ENCODE measurements at regions not wholly inside any gene's neighbourhood (a gene's known extent, or its start where the extent isn't known, plus 50 kb on each side); places are given as distances from the start of the nearest gene placed in this dataset.

- Mint-ChIP-seq H3K4me1 (no peaks in the 10 kb centered on the region), H3K9me3 (no peaks in the 10 kb centered on the region), H3K27ac (no peak overlapping the region), H3K36me3 (ENCODE audit: low read depth) (no peaks in the 10 kb centered on the region), H3K4me3 (no peak overlapping the region), H3K27me3 (no peaks in the 10 kb centered on the region)
- ATAC-seq (replicated peaks) = no peak
These were observed 244.8 kb downstream of the LRRN1 start for GRCh38 chr3:4043867-4044575.

- no peak for ATAC-seq (replicated peaks)
- Mint-ChIP-seq H3K4me3 (no peak overlapping the region), H3K27ac (no peak overlapping the region), H3K36me3 (ENCODE audit: low read depth) (no peaks in the 10 kb centered on the region), H3K9me3 (no peaks in the 10 kb centered on the region), H3K4me1 (no peaks in the 10 kb centered on the region), H3K27me3 (no peaks in the 10 kb centered on the region)
These were observed 245.4 kb downstream of the LRRN1 start for GRCh38 chr3:4044619-4045018.

- H3K4me1 Mint-ChIP-seq = no peaks in the 10 kb centered on the region
These were observed 246.5 kb downstream of the LRRN1 start for GRCh38 chr3:4045756-4046155.

GRCh38 chr3:4047366-4047765 is 248.1 kb downstream of the LRRN1 start:
- Mint-ChIP-seq H3K36me3 (ENCODE audit: low read depth) (no peaks in the 10 kb centered on the region), H3K27ac (no peak overlapping the region), H3K9me3 (peaks cover 4% of the 10 kb centered on the region), H3K4me1 (no peaks in the 10 kb centered on the region), H3K4me3 (no peak overlapping the region), H3K27me3 (no peaks in the 10 kb centered on the region)
- no peak for ATAC-seq (replicated peaks)

More at GRCh38 chr3:4045756-4046155, 246.5 kb downstream of the LRRN1 start:
- no peak overlapping the region for H3K27ac Mint-ChIP-seq
- no peak overlapping the region for H3K4me3 Mint-ChIP-seq
- no peaks in the 10 kb centered on the region for H3K36me3 Mint-ChIP-seq (ENCODE audit: low read depth)
- no peak for ATAC-seq (replicated peaks)
- H3K9me3 Mint-ChIP-seq = no peaks in the 10 kb centered on the region
- no peaks in the 10 kb centered on the region for H3K27me3 Mint-ChIP-seq

- ATAC-seq (replicated peaks) = no peak
- Mint-ChIP-seq H3K36me3 (ENCODE audit: low read depth) (no peaks in the 10 kb centered on the region), H3K27me3 (no peaks in the 10 kb centered on the region), H3K4me3 (no peak overlapping the region), H3K9me3 (peaks cover 9% of the 10 kb centered on the region), H3K4me1 (no peaks in the 10 kb centered on the region), H3K27ac (no peak overlapping the region)
These were observed 250.5 kb upstream of the SETMAR start for GRCh38 chr3:4052706-4053105.

GRCh38 chr3:4053975-4054374 is 249.2 kb upstream of the SETMAR start:
- H3K9me3 Mint-ChIP-seq = peaks cover 9% of the 10 kb centered on the region

GRCh38 chr3:4060064-4060463 is 243.1 kb upstream of the SETMAR start:
- Mint-ChIP-seq H3K27me3 (no peaks in the 10 kb centered on the region), H3K4me1 (no peaks in the 10 kb centered on the region), H3K9me3 (peaks cover 6% of the 10 kb centered on the region), H3K27ac (no peak overlapping the region), H3K36me3 (ENCODE audit: low read depth) (no peaks in the 10 kb centered on the region), H3K4me3 (no peak overlapping the region)
- peak; percentile 50 for ATAC-seq (replicated peaks)

More at GRCh38 chr3:4053975-4054374, 249.2 kb upstream of the SETMAR start:
- no peak overlapping the region for H3K27ac Mint-ChIP-seq
- no peaks in the 10 kb centered on the region for H3K27me3 Mint-ChIP-seq
- no peak overlapping the region for H3K4me3 Mint-ChIP-seq
- no peaks in the 10 kb centered on the region for H3K4me1 Mint-ChIP-seq
- no peaks in the 10 kb centered on the region for H3K36me3 Mint-ChIP-seq (ENCODE audit: low read depth)
- no peak for ATAC-seq (replicated peaks)

GRCh38 chr3:4060603-4061002 is 242.6 kb upstream of the SETMAR start:
- H3K27ac Mint-ChIP-seq = no peak overlapping the region
- no peak overlapping the region for H3K4me3 Mint-ChIP-seq
- no peak for ATAC-seq (replicated peaks)

GRCh38 chr3:4061195-4061594 is 242.0 kb upstream of the SETMAR start:
- Mint-ChIP-seq H3K4me3 (no peak overlapping the region), H3K9me3 (no peaks in the 10 kb centered on the region), H3K27me3 (no peaks in the 10 kb centered on the region), H3K36me3 (ENCODE audit: low read depth) (no peaks in the 10 kb centered on the region), H3K4me1 (no peaks in the 10 kb centered on the region), H3K27ac (no peak overlapping the region)
- ATAC-seq (replicated peaks) = no peak

More at GRCh38 chr3:4060603-4061002, 242.6 kb upstream of the SETMAR start:
- H3K27me3 Mint-ChIP-seq = no peaks in the 10 kb centered on the region
- H3K4me1 Mint-ChIP-seq = no peaks in the 10 kb centered on the region
- no peaks in the 10 kb centered on the region for H3K36me3 Mint-ChIP-seq (ENCODE audit: low read depth)
- H3K9me3 Mint-ChIP-seq = peaks cover 5% of the 10 kb centered on the region

GRCh38 chr3:4061783-4062360 is 241.3 kb upstream of the SETMAR start:
- no peaks in the 10 kb centered on the region for H3K4me1 Mint-ChIP-seq
- ATAC-seq (replicated peaks) = no peak

GRCh38 chr3:4062621-4063020 is 240.5 kb upstream of the SETMAR start:
- H3K27me3 Mint-ChIP-seq = no peaks in the 10 kb centered on the region
- no peaks in the 10 kb centered on the region for H3K4me1 Mint-ChIP-seq
- no peaks in the 10 kb centered on the region for H3K36me3 Mint-ChIP-seq (ENCODE audit: low read depth)
- ATAC-seq (replicated peaks) = no peak
- H3K4me3 Mint-ChIP-seq = no peak overlapping the region
- H3K27ac Mint-ChIP-seq = no peak overlapping the region
- no peaks in the 10 kb centered on the region for H3K9me3 Mint-ChIP-seq

More at GRCh38 chr3:4061783-4062360, 241.3 kb upstream of the SETMAR start:
- H3K9me3 Mint-ChIP-seq = no peaks in the 10 kb centered on the region
- H3K4me3 Mint-ChIP-seq = no peak overlapping the region
- H3K27ac Mint-ChIP-seq = no peak overlapping the region
- H3K27me3 Mint-ChIP-seq = no peaks in the 10 kb centered on the region
- H3K36me3 Mint-ChIP-seq (ENCODE audit: low read depth) = no peaks in the 10 kb centered on the region

- H3K27me3 Mint-ChIP-seq = no peaks in the 10 kb centered on the region
- H3K9me3 Mint-ChIP-seq = no peaks in the 10 kb centered on the region
- H3K27ac Mint-ChIP-seq = no peak overlapping the region
- no peaks in the 10 kb centered on the region for H3K36me3 Mint-ChIP-seq (ENCODE audit: low read depth)
- no peak overlapping the region for H3K4me3 Mint-ChIP-seq
- ATAC-seq (replicated peaks) = no peak
- H3K4me1 Mint-ChIP-seq = no peaks in the 10 kb centered on the region
These were observed 239.1 kb upstream of the SETMAR start for GRCh38 chr3:4063916-4064574.

GRCh38 chr3:4065085-4065484 is 238.1 kb upstream of the SETMAR start:
- no peaks in the 10 kb centered on the region for H3K4me1 Mint-ChIP-seq
- H3K9me3 Mint-ChIP-seq = no peaks in the 10 kb centered on the region
- no peaks in the 10 kb centered on the region for H3K27me3 Mint-ChIP-seq
- no peak overlapping the region for H3K4me3 Mint-ChIP-seq
- no peak for ATAC-seq (replicated peaks)
- H3K27ac Mint-ChIP-seq = no peak overlapping the region
- no peaks in the 10 kb centered on the region for H3K36me3 Mint-ChIP-seq (ENCODE audit: low read depth)

- Mint-ChIP-seq H3K27ac (no peak overlapping the region), H3K4me3 (no peak overlapping the region), H3K36me3 (ENCODE audit: low read depth) (no peaks in the 10 kb centered on the region), H3K27me3 (no peaks in the 10 kb centered on the region), H3K9me3 (no peaks in the 10 kb centered on the region), H3K4me1 (no peaks in the 10 kb centered on the region)
- no peak for ATAC-seq (replicated peaks)
These were observed 237.6 kb upstream of the SETMAR start for GRCh38 chr3:4065554-4065953.

- H3K27me3 Mint-ChIP-seq = no peaks in the 10 kb centered on the region
- H3K4me3 Mint-ChIP-seq = no peak overlapping the region
- H3K9me3 Mint-ChIP-seq = peaks cover 4% of the 10 kb centered on the region
- no peaks in the 10 kb centered on the region for H3K4me1 Mint-ChIP-seq
- no peak overlapping the region for H3K27ac Mint-ChIP-seq
- no peak for ATAC-seq (replicated peaks)
- no peaks in the 10 kb centered on the region for H3K36me3 Mint-ChIP-seq (ENCODE audit: low read depth)
These were observed 235.3 kb upstream of the SETMAR start for GRCh38 chr3:4067893-4068292.

Measured in activated T-helper 17 cell treated with anti-CD3 and anti-CD28 coated beads, Interleukin-2, amount 50 U/mL, for 72 hours (primary cell).